HepG2 (cell line): ENCODE measurements at regions not wholly inside any gene's neighbourhood (a gene's known extent, or its start where the extent isn't known, plus 50 kb on each side); places are given as distances from the start of the nearest gene placed in this dataset.

Source experiments
- ATM ChIP-seq: fragments of 450-650 bp; IDR thresholded peaks from 2 replicates; pipeline ENCODE4 v1.7.1; 2017; ENCODE audit warnings: mild to moderate bottlenecking, borderline replicate concordance
- BHLHE40 ChIP-seq: IDR thresholded peaks from 2 replicates; pipeline ENCODE4 v1.6.1; 2011; ENCODE audit warnings: low read length, improper control_type of control experiment
- CENPX ChIP-seq: sonication (generic); formaldehyde crosslinking; IDR thresholded peaks from 2 replicates; pipeline ENCODE4 v1.9.0; 2021; ENCODE audit warnings: mild to moderate bottlenecking, missing genetic modification reagents, moderate library complexity
- ETV5 ChIP-seq: IDR thresholded peaks from 2 replicates; pipeline ENCODE4 v1.6.1; 2018; ENCODE audit warnings: missing biosample characterization, missing genetic modification reagents, inconsistent platforms, borderline replicate concordance
- GATA4 ChIP-seq: sonication (generic); IDR thresholded peaks from 2 replicates; pipeline ENCODE4 v1.6.1; 2016; ENCODE audit warnings: antibody characterized with exemption, low read depth, borderline replicate concordance
- MIXL1 ChIP-seq: IDR thresholded peaks from 2 replicates; pipeline ENCODE4 v1.6.1; 2016
- MXI1 ChIP-seq: IDR thresholded peaks from 3 replicates; pipeline ENCODE4 v1.6.1; 2012; ENCODE audit warnings: low read depth, low read length, inconsistent platforms, borderline replicate concordance
- PHB2 ChIP-seq: fragments of 450-650 bp; IDR thresholded peaks from 2 replicates; pipeline ENCODE4 v1.6.1; 2018; ENCODE audit not compliant: partially characterized antibody
- SMYD3 ChIP-seq: sonication (generic); formaldehyde crosslinking; IDR thresholded peaks from 2 replicates; pipeline ENCODE4 v1.8.1; 2023; ENCODE audit warnings: mild to moderate bottlenecking, missing genetic modification reagents
- SRF ChIP-seq: IDR thresholded peaks from 2 replicates; pipeline ENCODE4 v1.6.1; 2011; ENCODE audit warnings: mild to moderate bottlenecking, low read depth, low read length, moderate library complexity
- SRSF9 ChIP-seq: fragments of 200-400 bp; formaldehyde crosslinking; IDR thresholded peaks from 2 replicates; pipeline ENCODE4 v1.6.1; 2018; ENCODE audit warnings: borderline replicate concordance, mild to moderate bottlenecking, low read depth, low read length; ENCODE audit not compliant: insufficient read depth, poor library complexity, severe bottlenecking
- ZBTB7B ChIP-seq: sonication (generic); formaldehyde crosslinking; IDR thresholded peaks from 2 replicates; pipeline ENCODE4 v1.4.0; 2020; ENCODE audit warnings: missing genetic modification reagents
- ZNF101 ChIP-seq: sonication (generic); formaldehyde crosslinking; IDR thresholded peaks from 2 replicates; pipeline ENCODE4 v1.4.0; 2020; ENCODE audit warnings: mild to moderate bottlenecking, low read depth, missing genetic modification reagents, borderline replicate concordance
- ZNF160 ChIP-seq: sonication (generic); formaldehyde crosslinking; IDR thresholded peaks from 2 replicates; pipeline ENCODE4 v1.8.0; 2022; ENCODE audit warnings: mild to moderate bottlenecking, inconsistent platforms, missing genetic modification reagents
- ZNF354B ChIP-seq: sonication (generic); formaldehyde crosslinking; IDR thresholded peaks from 2 replicates; pipeline ENCODE4 v1.8.0; 2022; ENCODE audit warnings: mild to moderate bottlenecking, missing genetic modification reagents
- ZNF616 ChIP-seq: sonication (generic); formaldehyde crosslinking; IDR thresholded peaks from 2 replicates; pipeline ENCODE4 v1.5.0; 2020; ENCODE audit warnings: low read depth, mild to moderate bottlenecking, missing genetic modification reagents
- ZNF678 ChIP-seq: sonication (generic); formaldehyde crosslinking; IDR thresholded peaks from 2 replicates; pipeline ENCODE4 v1.4.0; 2020; ENCODE audit warnings: mild to moderate bottlenecking, missing genetic modification reagents
- ZNF749 ChIP-seq: sonication (generic); formaldehyde crosslinking; IDR thresholded peaks from 2 replicates; pipeline ENCODE4 v1.8.0; 2022; ENCODE audit warnings: mild to moderate bottlenecking, missing genetic modification reagents, moderate library complexity, borderline replicate concordance
- ZNF878 ChIP-seq: sonication (generic); formaldehyde crosslinking; IDR thresholded peaks from 2 replicates; pipeline ENCODE4 v1.8.1; 2023; ENCODE audit warnings: mild to moderate bottlenecking, missing genetic modification reagents, moderate library complexity
- ZSCAN30 ChIP-seq: sonication (generic); formaldehyde crosslinking; IDR thresholded peaks from 2 replicates; pipeline ENCODE4 v1.5.0; 2020; ENCODE audit warnings: mild to moderate bottlenecking, missing genetic modification reagents
- TF ChIP-seq, protein P1 (sequence below), 2 experiments: sonication (generic) in 1 of 2; formaldehyde crosslinking in 1 of 2; IDR thresholded peaks; 2 replicates each; pipeline versions ENCODE4 v1.5.1 to v1.6.1; 2011 to 2020; ENCODE audit warnings: borderline replicate concordance in 1 of 2, low read depth in 1 of 2, low read length in 1 of 2, mild to moderate bottlenecking in 1 of 2, missing genetic modification reagents in 1 of 2, moderate library complexity in 1 of 2
- TF ChIP-seq, protein P2 (sequence below): sonication (generic); formaldehyde crosslinking; IDR thresholded peaks from 2 replicates; pipeline ENCODE4 v1.5.0; 2020; ENCODE audit warnings: missing genetic modification reagents
- TF ChIP-seq, protein P3 (sequence below): sonication (generic); formaldehyde crosslinking; IDR thresholded peaks from 2 replicates; pipeline ENCODE4 v1.8.0; 2022; ENCODE audit warnings: mild to moderate bottlenecking, missing genetic modification reagents

DNA sequence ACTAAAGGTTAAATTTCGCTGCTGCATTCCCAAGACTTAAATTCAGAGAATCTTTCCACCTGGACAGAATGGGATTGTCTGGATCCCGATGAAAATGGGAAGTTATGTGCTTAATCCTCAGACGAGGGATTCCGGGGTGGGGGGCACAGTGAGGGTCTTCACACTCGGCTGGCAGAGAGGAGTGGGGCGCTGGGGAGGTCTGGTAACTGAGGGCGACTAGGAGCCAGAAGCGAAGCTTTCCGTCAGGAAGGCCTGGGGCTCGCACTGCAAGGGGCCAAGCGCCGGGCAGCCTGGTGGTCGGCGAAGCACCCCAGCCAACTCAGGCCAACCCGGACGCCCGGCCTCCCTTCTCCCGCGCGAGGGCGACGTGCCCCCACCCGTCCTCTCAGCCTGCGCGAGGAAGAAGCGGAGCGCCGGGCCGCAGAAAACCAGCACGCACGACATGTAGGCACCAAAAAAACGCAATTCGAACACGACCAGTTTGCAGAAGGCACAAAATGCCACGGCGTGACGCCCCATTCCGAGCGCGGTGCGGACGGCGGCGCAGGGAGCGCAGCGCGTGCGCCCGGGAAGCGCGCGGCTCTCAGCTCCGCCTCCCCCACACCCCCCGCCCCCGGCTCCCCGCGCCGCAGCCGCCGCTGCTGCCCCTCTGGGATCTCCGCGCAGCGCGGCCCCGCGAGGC is 188.1 kb downstream of the ZEB2 start (continued):
- TF ChIP-seq GATA4 (no peak), ZNF616 (CRISPR knock-in tag) (0 out of 2 replicates have a peak, but pooled peaks have one; percentile 48), ATM (no peak), ZNF101 (CRISPR knock-in tag) (no peak), MIXL1 (CRISPR knock-in tag) (no peak), BHLHE40 (no peak), ZSCAN30 (CRISPR knock-in tag) (no peak), PHB2 (no peak), ZNF354B (CRISPR knock-in tag) (no peak), ETV5 (CRISPR knock-in tag) (peak; percentile 40; the same call in 1 of the 2 replicates), SRSF9 (no peak), MXI1 (peak; percentile 45; the same call in 1 of the 3 replicates), ZNF749 (CRISPR knock-in tag) (no peak; the same call in 1 of the 2 replicates), ZNF878 (CRISPR knock-in tag) (no peak), SRF (no peak), ZNF160 (CRISPR knock-in tag) (0 out of 2 replicates have a peak, but pooled peaks have one; percentile 53), CENPX (CRISPR knock-in tag) (no peak), ZBTB7B (CRISPR knock-in tag) (peak; percentile 80; the same call in 1 of the 2 replicates), SMYD3 (CRISPR knock-in tag) (no peak), ZNF678 (CRISPR knock-in tag) (no peak)
- TF ChIP-seq, protein P1, sequence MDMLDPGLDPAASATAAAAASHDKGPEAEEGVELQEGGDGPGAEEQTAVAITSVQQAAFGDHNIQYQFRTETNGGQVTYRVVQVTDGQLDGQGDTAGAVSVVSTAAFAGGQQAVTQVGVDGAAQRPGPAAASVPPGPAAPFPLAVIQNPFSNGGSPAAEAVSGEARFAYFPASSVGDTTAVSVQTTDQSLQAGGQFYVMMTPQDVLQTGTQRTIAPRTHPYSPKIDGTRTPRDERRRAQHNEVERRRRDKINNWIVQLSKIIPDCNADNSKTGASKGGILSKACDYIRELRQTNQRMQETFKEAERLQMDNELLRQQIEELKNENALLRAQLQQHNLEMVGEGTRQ (IDR thresholded peaks at IDR 0.05; ENCODE audit: low read depth, low read length): no peak
- TF ChIP-seq, protein P1 (CRISPR knock-in tag; IDR thresholded peaks at IDR 0.05; ENCODE audit: borderline replicate concordance): no peak
- TF ChIP-seq, protein P2, sequence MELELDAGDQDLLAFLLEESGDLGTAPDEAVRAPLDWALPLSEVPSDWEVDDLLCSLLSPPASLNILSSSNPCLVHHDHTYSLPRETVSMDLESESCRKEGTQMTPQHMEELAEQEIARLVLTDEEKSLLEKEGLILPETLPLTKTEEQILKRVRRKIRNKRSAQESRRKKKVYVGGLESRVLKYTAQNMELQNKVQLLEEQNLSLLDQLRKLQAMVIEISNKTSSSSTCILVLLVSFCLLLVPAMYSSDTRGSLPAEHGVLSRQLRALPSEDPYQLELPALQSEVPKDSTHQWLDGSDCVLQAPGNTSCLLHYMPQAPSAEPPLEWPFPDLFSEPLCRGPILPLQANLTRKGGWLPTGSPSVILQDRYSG: no peak
- TF ChIP-seq, protein P3, sequence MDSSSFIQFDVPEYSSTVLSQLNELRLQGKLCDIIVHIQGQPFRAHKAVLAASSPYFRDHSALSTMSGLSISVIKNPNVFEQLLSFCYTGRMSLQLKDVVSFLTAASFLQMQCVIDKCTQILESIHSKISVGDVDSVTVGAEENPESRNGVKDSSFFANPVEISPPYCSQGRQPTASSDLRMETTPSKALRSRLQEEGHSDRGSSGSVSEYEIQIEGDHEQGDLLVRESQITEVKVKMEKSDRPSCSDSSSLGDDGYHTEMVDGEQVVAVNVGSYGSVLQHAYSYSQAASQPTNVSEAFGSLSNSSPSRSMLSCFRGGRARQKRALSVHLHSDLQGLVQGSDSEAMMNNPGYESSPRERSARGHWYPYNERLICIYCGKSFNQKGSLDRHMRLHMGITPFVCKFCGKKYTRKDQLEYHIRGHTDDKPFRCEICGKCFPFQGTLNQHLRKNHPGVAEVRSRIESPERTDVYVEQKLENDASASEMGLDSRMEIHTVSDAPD (CRISPR knock-in tag): no peak
- TF ChIP-seq, all 625 proteins: peak for 258
